ENCODE measurements at regions not wholly inside any gene's neighbourhood (a gene's known extent, or its start where the extent isn't known, plus 50 kb on each side); places are given as distances from the start of the nearest gene placed in this dataset.

DNA sequence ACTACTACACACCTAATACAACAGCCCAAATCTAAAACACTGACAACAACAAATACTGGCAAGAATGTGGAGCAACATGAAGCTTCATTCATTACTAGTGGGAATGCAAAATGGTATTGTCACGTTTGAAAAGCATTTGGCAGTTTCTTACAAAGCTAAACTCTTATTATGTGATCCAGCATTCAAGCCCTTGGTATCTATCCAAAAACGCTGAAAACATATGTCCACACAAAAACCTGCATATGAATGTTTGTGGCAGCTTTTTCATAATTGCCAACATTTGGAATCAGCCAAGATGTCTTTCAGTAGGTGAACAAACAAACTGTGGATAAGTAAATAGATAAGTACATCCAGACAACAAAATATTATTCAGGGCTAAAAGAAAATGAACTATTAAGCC is 501.1 kb upstream of the KIF2B start:
- Histone ChIP-seq H3K4me1 (ENCODE audit: control insufficient read depth, low read length) (no peaks in the 10 kb centered on the region), H3K36me3 (ENCODE audit: control insufficient read depth, low read length) (no peaks in the 10 kb centered on the region), H3K9me2 (replicated peaks; ENCODE audit: control insufficient read depth, low read length) (no peaks in the 10 kb centered on the region), H3K27ac (ENCODE audit: low read depth, low read length) (no peak overlapping the region), H3K9me3 (ENCODE audit: control insufficient read depth, insufficient read depth, low read length) (no peaks in the 10 kb centered on the region), H3K27me3 (ENCODE audit: control insufficient read depth, low read length) (no peaks in the 10 kb centered on the region), H3K4me2 (ENCODE audit: low read length) (no peak overlapping the region), H3K4me3 (ENCODE audit: low read length) (no peak overlapping the region), H3F3A (ENCODE audit: control insufficient read depth, insufficient read depth) (no peaks in the 10 kb centered on the region), H4K20me1 (ENCODE audit: control insufficient read depth, insufficient read depth, low read depth, low read length) (no peaks in the 10 kb centered on the region), H3K79me2 (ENCODE audit: control insufficient read depth, low read length) (no peaks in the 10 kb centered on the region)
- no peak for TF ChIP-seq EZH2phosphoT487 (IDR thresholded peaks at IDR 0.05; ENCODE audit: borderline replicate concordance, low read length)
- TF ChIP-seq, protein P1, sequence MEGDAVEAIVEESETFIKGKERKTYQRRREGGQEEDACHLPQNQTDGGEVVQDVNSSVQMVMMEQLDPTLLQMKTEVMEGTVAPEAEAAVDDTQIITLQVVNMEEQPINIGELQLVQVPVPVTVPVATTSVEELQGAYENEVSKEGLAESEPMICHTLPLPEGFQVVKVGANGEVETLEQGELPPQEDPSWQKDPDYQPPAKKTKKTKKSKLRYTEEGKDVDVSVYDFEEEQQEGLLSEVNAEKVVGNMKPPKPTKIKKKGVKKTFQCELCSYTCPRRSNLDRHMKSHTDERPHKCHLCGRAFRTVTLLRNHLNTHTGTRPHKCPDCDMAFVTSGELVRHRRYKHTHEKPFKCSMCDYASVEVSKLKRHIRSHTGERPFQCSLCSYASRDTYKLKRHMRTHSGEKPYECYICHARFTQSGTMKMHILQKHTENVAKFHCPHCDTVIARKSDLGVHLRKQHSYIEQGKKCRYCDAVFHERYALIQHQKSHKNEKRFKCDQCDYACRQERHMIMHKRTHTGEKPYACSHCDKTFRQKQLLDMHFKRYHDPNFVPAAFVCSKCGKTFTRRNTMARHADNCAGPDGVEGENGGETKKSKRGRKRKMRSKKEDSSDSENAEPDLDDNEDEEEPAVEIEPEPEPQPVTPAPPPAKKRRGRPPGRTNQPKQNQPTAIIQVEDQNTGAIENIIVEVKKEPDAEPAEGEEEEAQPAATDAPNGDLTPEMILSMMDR (IDR thresholded peaks at IDR 0.05; ENCODE audit: low read depth, low read length, poor library complexity, severe bottlenecking) = no peak

GRCh38 chr17:53319947-53320346 is 502.8 kb upstream of the KIF2B start:
- no peaks in the 10 kb centered on the region for H3K27me3 ChIP-seq (ENCODE audit: control insufficient read depth, low read length)
- no peak overlapping the region for H3K27ac ChIP-seq (ENCODE audit: low read depth, low read length)
- no peaks in the 10 kb centered on the region for H3K9me2 ChIP-seq (replicated peaks; ENCODE audit: control insufficient read depth, low read length)
- no peaks in the 10 kb centered on the region for H3K79me2 ChIP-seq (ENCODE audit: control insufficient read depth, low read length)
- TF ChIP-seq, protein P1 (IDR thresholded peaks at IDR 0.05; ENCODE audit: low read depth, low read length, poor library complexity, severe bottlenecking) = no peak
- TF ChIP-seq EZH2phosphoT487 (IDR thresholded peaks at IDR 0.05; ENCODE audit: borderline replicate concordance, low read length) = no peak
- H3F3A ChIP-seq (ENCODE audit: control insufficient read depth, insufficient read depth) = no peaks in the 10 kb centered on the region
- H3K4me2 ChIP-seq (ENCODE audit: low read length) = no peak overlapping the region
- no peaks in the 10 kb centered on the region for H3K36me3 ChIP-seq (ENCODE audit: control insufficient read depth, low read length)
- H3K9me3 ChIP-seq (ENCODE audit: control insufficient read depth, insufficient read depth, low read length) = no peaks in the 10 kb centered on the region
- H3K4me1 ChIP-seq (ENCODE audit: control insufficient read depth, low read length) = no peaks in the 10 kb centered on the region
- H4K20me1 ChIP-seq (ENCODE audit: control insufficient read depth, insufficient read depth, low read depth, low read length) = no peaks in the 10 kb centered on the region
- H3K4me3 ChIP-seq (ENCODE audit: low read length) = no peak overlapping the region

GRCh38 chr17:53316988-53317387 is 505.7 kb upstream of the KIF2B start:
- Histone ChIP-seq H3K4me3 (ENCODE audit: low read length) (no peak overlapping the region), H3K9me3 (ENCODE audit: control insufficient read depth, insufficient read depth, low read length) (no peaks in the 10 kb centered on the region), H3K9me2 (replicated peaks; ENCODE audit: control insufficient read depth, low read length) (no peaks in the 10 kb centered on the region), H3F3A (ENCODE audit: control insufficient read depth, insufficient read depth) (no peaks in the 10 kb centered on the region), H3K27me3 (ENCODE audit: control insufficient read depth, low read length) (no peaks in the 10 kb centered on the region), H3K4me2 (ENCODE audit: low read length) (no peak overlapping the region), H3K27ac (ENCODE audit: low read depth, low read length) (no peak overlapping the region), H4K20me1 (ENCODE audit: control insufficient read depth, insufficient read depth, low read depth, low read length) (no peaks in the 10 kb centered on the region), H3K36me3 (ENCODE audit: control insufficient read depth, low read length) (no peaks in the 10 kb centered on the region), H3K4me1 (ENCODE audit: control insufficient read depth, low read length) (no peaks in the 10 kb centered on the region), H3K79me2 (ENCODE audit: control insufficient read depth, low read length) (no peaks in the 10 kb centered on the region)
- TF ChIP-seq, protein P1 (IDR thresholded peaks at IDR 0.05; ENCODE audit: low read depth, low read length, poor library complexity, severe bottlenecking) = no peak
- TF ChIP-seq EZH2phosphoT487 (IDR thresholded peaks at IDR 0.05; ENCODE audit: borderline replicate concordance, low read length) = no peak

- Histone ChIP-seq H3K36me3 (ENCODE audit: control insufficient read depth, low read length) (no peaks in the 10 kb centered on the region), H3K79me2 (ENCODE audit: control insufficient read depth, low read length) (no peaks in the 10 kb centered on the region), H3K4me3 (ENCODE audit: low read length) (no peak overlapping the region), H3K4me1 (ENCODE audit: control insufficient read depth, low read length) (no peaks in the 10 kb centered on the region), H3K9me2 (replicated peaks; ENCODE audit: control insufficient read depth, low read length) (no peaks in the 10 kb centered on the region), H3K27me3 (ENCODE audit: control insufficient read depth, low read length) (no peaks in the 10 kb centered on the region), H4K20me1 (ENCODE audit: control insufficient read depth, insufficient read depth, low read depth, low read length) (no peaks in the 10 kb centered on the region), H3K9me3 (ENCODE audit: control insufficient read depth, insufficient read depth, low read length) (no peaks in the 10 kb centered on the region), H3K4me2 (ENCODE audit: low read length) (no peak overlapping the region), H3F3A (ENCODE audit: control insufficient read depth, insufficient read depth) (no peaks in the 10 kb centered on the region), H3K27ac (ENCODE audit: low read depth, low read length) (no peak overlapping the region)
- TF ChIP-seq, protein P1 (IDR thresholded peaks at IDR 0.05; ENCODE audit: low read depth, low read length, poor library complexity, severe bottlenecking) = no peak
- no peak for TF ChIP-seq EZH2phosphoT487 (IDR thresholded peaks at IDR 0.05; ENCODE audit: borderline replicate concordance, low read length)
Observed at GRCh38 chr17:53316073-53316472, 506.7 kb upstream of the KIF2B start.
